A673 (cell line): ENCODE measurements at regions not wholly inside any gene's neighbourhood (a gene's known extent, or its start where the extent isn't known, plus 50 kb on each side); places are given as distances from the start of the nearest gene placed in this dataset.

Source experiments
- BruUV-seq: library from RNA; stranded (reverse); fragments of 400-500 nt; replicated peaks from 2 replicates; lab custom pipeline; 2021; lab: Mats Ljungman, UMichigan
- CTCF ChIA-PET: fragments of 300-600 bp; sonication (Branson Sonifier 250); formaldehyde crosslinking; loops from one replicate; lab custom pipeline; 2022; ENCODE audit warnings: antibody characterized with exemption; lab: Charles Lee
- POLR2A ChIA-PET: fragments of 300-600 bp; sonication (Branson Sonifier 250); formaldehyde crosslinking; loops from one replicate; lab custom pipeline; 2022; ENCODE audit warnings: antibody characterized with exemption; ENCODE audit not compliant: low non-redundant PET; lab: Charles Lee
- DNase-seq: peaks from one replicate; pipeline ENCODE4 v3.0.0-alpha.2; 2015; ENCODE audit warnings: low spot score
- H3K27ac ChIP-seq: fragments of 200-600 bp; sonication (generic); 2 replicates; pipeline ENCODE4 v1.5.1; 2016; ENCODE audit warnings: mixed run types, low read depth, mild to moderate bottlenecking, mixed read lengths, antibody characterized with exemption, low read length; ENCODE audit not compliant: poor library complexity, severe bottlenecking
- H3K27me3 ChIP-seq: fragments of 200-600 bp; sonication (generic); replicated peaks from 2 replicates; pipeline ENCODE4 v1.6.1; 2017; ENCODE audit warnings: mixed run types, low read depth, mild to moderate bottlenecking, mixed read lengths, antibody characterized with exemption, low read length; ENCODE audit not compliant: insufficient read depth, poor library complexity
- H3K36me3 ChIP-seq: fragments of 200-600 bp; sonication (generic); 2 replicates; pipeline ENCODE4 v1.6.1; 2016; ENCODE audit warnings: mixed run types, mild to moderate bottlenecking, mixed read lengths, antibody characterized with exemption, low read length; ENCODE audit not compliant: insufficient read depth, poor library complexity, severe bottlenecking
- H3K4me1 ChIP-seq: fragments of 200-600 bp; sonication (generic); 2 replicates; pipeline ENCODE4 v1.6.1; 2017; ENCODE audit warnings: mixed run types, mild to moderate bottlenecking, mixed read lengths, antibody characterized with exemption, low read length; ENCODE audit not compliant: insufficient read depth, poor library complexity, severe bottlenecking
- H3K4me3 ChIP-seq: fragments of 200-600 bp; sonication (generic); 2 replicates; pipeline ENCODE4 v1.5.1; 2016; ENCODE audit warnings: low read depth, mixed run types, mild to moderate bottlenecking, mixed read lengths, low read length; ENCODE audit not compliant: poor library complexity, severe bottlenecking
- H3K9me3 ChIP-seq: fragments of 200-600 bp; sonication (generic); 2 replicates; pipeline ENCODE4 v1.6.1; 2016; ENCODE audit warnings: mixed run types, low read depth, mild to moderate bottlenecking, mixed read lengths, antibody characterized with exemption, low read length; ENCODE audit not compliant: poor library complexity, severe bottlenecking
- CTCF ChIP-seq: fragments of 300-800, 200-600 bp; sonication (generic); conservative IDR thresholded peaks from 2 replicates; pipeline ENCODE4 v1.5.1; 2017; ENCODE audit warnings: low read depth, mild to moderate bottlenecking, antibody characterized with exemption, low read length, moderate library complexity, mixed read lengths
- EZH2 ChIP-seq: fragments of 200-600 bp; sonication (generic); IDR thresholded peaks from 2 replicates; pipeline ENCODE4 v1.6.1; 2017; ENCODE audit warnings: borderline replicate concordance, low read depth, mild to moderate bottlenecking, mixed read lengths, antibody characterized with exemption, low read length; ENCODE audit not compliant: poor library complexity, severe bottlenecking
- intact Hi-C: fragments of 100-400 bp; cut with micrococcal nuclease; formaldehyde crosslinking; loops from one replicate; pipeline ENCODE4 v1.10.0; 2022; ENCODE audit not compliant: unreplicated experiment

- POLR2A ChIA-PET, result no interaction called here
- DNase-seq, result no peak
- intact Hi-C loops, result no loop called here
- TF ChIP-seq CTCF (no peak), EZH2 (no peak)
- Histone ChIP-seq H3K9me3 (no peaks in the 10 kb centered on the region), H3K4me1 (peaks cover 4% of the 10 kb centered on the region), H3K4me3 (no peak overlapping the region), H3K36me3 (no peaks in the 10 kb centered on the region), H3K27me3 (no peaks in the 10 kb centered on the region), H3K27ac (no peak overlapping the region)
- CTCF ChIA-PET, result no interaction called here
- BruUV-seq, result no TSS peak
Measured at GRCh38 chr3:30078736-30079135, 527.7 kb upstream of the TGFBR2 start.

- no peak overlapping the region for H3K4me3 ChIP-seq
- H3K36me3 ChIP-seq, result no peaks in the 10 kb centered on the region
- BruUV-seq, result no TSS peak
- ChIA-PET CTCF (no interaction called here), POLR2A (no interaction called here)
- no peak overlapping the region for H3K27ac ChIP-seq
- H3K9me3 ChIP-seq, result no peaks in the 10 kb centered on the region
- peaks cover 3% of the 10 kb centered on the region for H3K4me1 ChIP-seq
- no peak for TF ChIP-seq CTCF
- no peak for TF ChIP-seq EZH2
- intact Hi-C loops, result no loop called here
- no peaks in the 10 kb centered on the region for H3K27me3 ChIP-seq
- no peak for DNase-seq
Measured at GRCh38 chr3:30081904-30082303, 524.5 kb upstream of the TGFBR2 start.

- Histone ChIP-seq H3K36me3 (no peaks in the 10 kb centered on the region), H3K27ac (no peak overlapping the region), H3K4me1 (no peaks in the 10 kb centered on the region), H3K4me3 (no peak overlapping the region), H3K27me3 (no peaks in the 10 kb centered on the region), H3K9me3 (no peaks in the 10 kb centered on the region)
- no peak for TF ChIP-seq CTCF
- no peak for TF ChIP-seq EZH2
- no TSS peak for BruUV-seq
- POLR2A ChIA-PET, result no interaction called here
- intact Hi-C loops, result no loop called here
- CTCF ChIA-PET, result no interaction called here
- DNase-seq, result no peak
Measured at GRCh38 chr3:30082652-30083051, 523.7 kb upstream of the TGFBR2 start.
